ENCODE measurements at regions not wholly inside any gene's neighbourhood (a gene's known extent, or its start where the extent isn't known, plus 50 kb on each side); places are given as distances from the start of the nearest gene placed in this dataset.

GRCh38 chr10:23529625-23530024, 90.8 kb downstream of the OTUD1 start:
- no peak for DNase-seq (ENCODE audit: low spot score)
- TF ChIP-seq CTCF (IDR thresholded peaks at IDR 0.05), result no peak
- no peak overlapping the region for H3K27ac ChIP-seq
- H3K4me3 ChIP-seq, result no peak overlapping the region

- no peak overlapping the region for H3K4me3 ChIP-seq
- no peak overlapping the region for H3K27ac ChIP-seq
- TF ChIP-seq CTCF (IDR thresholded peaks at IDR 0.05), result no peak
- no peak for DNase-seq (ENCODE audit: low spot score)
Measured at GRCh38 chr10:23530079-23530478, 91.2 kb downstream of the OTUD1 start.

- no peak for DNase-seq (ENCODE audit: low spot score)
- no peak for TF ChIP-seq CTCF (IDR thresholded peaks at IDR 0.05)
- H3K4me3 ChIP-seq, result no peak overlapping the region
- no peak overlapping the region for H3K27ac ChIP-seq
Measured at GRCh38 chr10:23533212-23533611, 94.3 kb downstream of the OTUD1 start.

GRCh38 chr10:23534326-23534725, 95.5 kb downstream of the OTUD1 start:
- Histone ChIP-seq H3K27ac (no peak overlapping the region), H3K4me3 (no peak overlapping the region)
- no peak for TF ChIP-seq CTCF (IDR thresholded peaks at IDR 0.05)
- DNase-seq (ENCODE audit: low spot score), result no peak

GRCh38 chr10:23534761-23535160, 95.9 kb downstream of the OTUD1 start:
- no peak overlapping the region for H3K27ac ChIP-seq
- no peak for TF ChIP-seq CTCF (IDR thresholded peaks at IDR 0.05)
- DNase-seq (ENCODE audit: low spot score), result no peak
- H3K4me3 ChIP-seq, result no peak overlapping the region

GRCh38 chr10:23535381-23535780, 96.5 kb downstream of the OTUD1 start:
- Histone ChIP-seq H3K27ac (no peak overlapping the region), H3K4me3 (no peak overlapping the region)
- DNase-seq (ENCODE audit: low spot score), result no peak
- no peak for TF ChIP-seq CTCF (IDR thresholded peaks at IDR 0.05)

GRCh38 chr10:23538968-23539367, 100.1 kb downstream of the OTUD1 start:
- Histone ChIP-seq H3K27ac (no peak overlapping the region), H3K4me3 (no peak overlapping the region)
- TF ChIP-seq CTCF (IDR thresholded peaks at IDR 0.05), result no peak
- no peak for DNase-seq (ENCODE audit: low spot score)

Data from coronary artery (tissue), 2 donors.